SK-N-MC (cell line): ENCODE measurements at regions not wholly inside any gene's neighbourhood (a gene's known extent, or its start where the extent isn't known, plus 50 kb on each side); places are given as distances from the start of the nearest gene placed in this dataset.

Experiments
- EZH2 ChIP-seq: fragments of 200-600 bp; sonication (generic); IDR thresholded peaks from one replicate; pipeline ENCODE4 v1.6.1; 2017; ENCODE audit warnings: antibody characterized with exemption
- FOXP2 ChIP-seq: optimal IDR thresholded peaks from 2 replicates; pipeline ENCODE3; 2011; ENCODE audit warnings: mild to moderate bottlenecking, moderate library complexity; ENCODE audit not compliant: insufficient read depth; ENCODE audit errors: extremely low read length, control extremely low read depth
- POLR2AphosphoS5 ChIP-seq: IDR thresholded peaks from 2 replicates; pipeline ENCODE4 v1.6.1; 2012; ENCODE audit warnings: mild to moderate bottlenecking, low read depth, low read length, borderline replicate concordance

DNA sequence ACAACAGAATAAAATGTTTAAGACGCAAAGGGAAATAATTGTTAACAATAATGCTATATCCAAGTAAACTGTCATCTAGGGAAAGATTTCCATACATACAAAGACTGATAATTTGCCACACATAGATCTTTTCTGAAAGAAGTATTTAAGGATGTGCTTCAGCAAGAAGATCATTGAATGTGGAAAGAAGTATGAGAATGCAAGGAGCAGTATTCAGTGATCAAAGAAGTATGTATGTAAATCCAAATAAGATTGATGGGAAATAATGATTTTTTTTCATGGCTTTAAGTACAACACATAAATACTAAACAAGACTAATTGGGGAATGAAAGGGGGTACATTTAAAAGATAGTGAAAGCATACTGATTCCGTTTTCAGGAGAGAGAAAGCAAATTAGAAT, 410.4 kb upstream of the HS6ST1 start:
- TF ChIP-seq EZH2, result no peak
- TF ChIP-seq POLR2AphosphoS5, result no peak
- no peak for TF ChIP-seq FOXP2
